ENCODE measurements at regions not wholly inside any gene's neighbourhood (a gene's known extent, or its start where the extent isn't known, plus 50 kb on each side); places are given as distances from the start of the nearest gene placed in this dataset.

GRCh38 chr3:118396491-118396890, 638.2 kb downstream of the IGSF11 start:
- Histone ChIP-seq H3K4me3 (ENCODE audit: extremely low read depth in 1 of 4, insufficient read depth in 2 of 4, low read depth in 3 of 4, low read length in 4 of 4) (no peak overlapping the region), H2BK5ac (ENCODE audit: low read depth, low read length) (no peak overlapping the region), H3K36me3 (ENCODE audit: control insufficient read depth in 2 of 4, insufficient read depth in 4 of 4, low read length in 3 of 4) (no peaks in the 10 kb centered on the region), H4K5ac (ENCODE audit: insufficient read length, low read depth, low read length) (no peak overlapping the region), H3K9ac (replicated peaks in 1 of 4; ENCODE audit: extremely low read depth in 1 of 4, low read depth in 3 of 4, low read length in 3 of 4) (no peak overlapping the region), H2AFZ (ENCODE audit: low read length) (peak overlapping the region; percentile 96), H3K14ac (ENCODE audit: insufficient read length) (no peak overlapping the region), H2AK5ac (ENCODE audit: low read depth, low read length) (no peak overlapping the region), H4K8ac (ENCODE audit: extremely low read depth, insufficient read depth, low read length) (no peak overlapping the region), H3K23ac (ENCODE audit: insufficient read length) (no peak overlapping the region), H2BK12ac (ENCODE audit: low read depth, low read length) (no peak overlapping the region), H3K23me2 (ENCODE audit: low read depth, low read length) (no peaks in the 10 kb centered on the region), H3K56ac (replicated peaks; ENCODE audit: insufficient read length, low read depth, low read length) (no peak overlapping the region), H2BK120ac (replicated peaks; ENCODE audit: low read depth, low read length) (no peak overlapping the region), H4K91ac (replicated peaks; ENCODE audit: insufficient read length, low read length) (no peak overlapping the region), H3K18ac (ENCODE audit: extremely low read depth, low read length) (no peak overlapping the region), H3K4ac (replicated peaks; ENCODE audit: insufficient read length, low read depth, low read length) (no peak overlapping the region), H3K9me3 (ENCODE audit: insufficient read depth in 2 of 2, low read depth in 1 of 2, low read length in 1 of 2) (no peaks in the 10 kb centered on the region), H3K4me1 (replicated peaks in 1 of 4; ENCODE audit: control insufficient read depth in 3 of 4, insufficient read depth in 4 of 4, low read length in 3 of 4) (no peaks in the 10 kb centered on the region), H4K20me1 (replicated peaks in 1 of 2; ENCODE audit: control insufficient read depth in 1 of 2, insufficient read depth in 2 of 2, low read length in 2 of 2) (no peaks in the 10 kb centered on the region), H2BK20ac (ENCODE audit: low read length) (no peak overlapping the region), H3K27ac (ENCODE audit: low read depth, low read length) (no peak overlapping the region), H3K79me2 (ENCODE audit: control insufficient read depth in 1 of 2, insufficient read depth in 2 of 2, low read length in 2 of 2) (no peaks in the 10 kb centered on the region), H3K4me2 (ENCODE audit: insufficient read depth in 1 of 2, low read depth in 2 of 2, low read length in 2 of 2) (no peak overlapping the region), H2BK15ac (ENCODE audit: low read length) (no peak overlapping the region), H3K27me3 (replicated peaks in 1 of 4; ENCODE audit: control insufficient read depth in 3 of 4, extremely low read depth in 1 of 4, insufficient read depth in 3 of 4, low read length in 3 of 4) (no peaks in the 10 kb centered on the region), H3K79me1 (ENCODE audit: low read depth, low read length) (no peaks in the 10 kb centered on the region)
- CTCF ChIA-PET (ENCODE audit: partially characterized antibody) = no interaction called here
- no peak for DNase-seq (ENCODE audit: low read depth in 1 of 2, low spot score in 2 of 2)
- POLR2A ChIA-PET (ENCODE audit: partially characterized antibody) = no interaction called here
- 94% methylated on average over 1 of the region's 1 CpG; no CpG with 5 or more reads in 1 of the 2 experiments for whole genome bisulfite sequencing, 2 experiments (ENCODE audit: extremely low coverage in 1 of 2, insufficient coverage in 1 of 2, insufficient read length in 1 of 2, insufficient replicate concordance in 2 of 2, low coverage in 1 of 2, low lambda C conversion rate in 2 of 2, missing lambda C conversion rate in 1 of 2)
- TF ChIP-seq SIRT6 (IDR thresholded peaks at IDR 0.05; ENCODE audit: low read length) (no peak), EGR1 (IDR thresholded peaks at IDR 0.05; ENCODE audit: borderline replicate concordance, low read depth, low read length) (no peak), KDM4A (IDR thresholded peaks at IDR 0.05; ENCODE audit: low read depth, low read length, severe bottlenecking) (no peak), POLR2AphosphoS5 (IDR thresholded peaks at IDR 0.05; ENCODE audit: low read depth, low read length) (no peak), KDM1A (IDR thresholded peaks at IDR 0.05; ENCODE audit: borderline replicate concordance, low read length) (no peak), SRF (IDR thresholded peaks at IDR 0.05; ENCODE audit: low read depth, low read length) (no peak)
- no peak for FAIRE-seq
